ENCODE measurements at regions not wholly inside any gene's neighbourhood (a gene's known extent, or its start where the extent isn't known, plus 50 kb on each side); places are given as distances from the start of the nearest gene placed in this dataset.

- TF ChIP-seq POLR2A (IDR thresholded peaks at IDR 0.05) = no peak
- TF ChIP-seq CTCF (IDR thresholded peaks at IDR 0.05) = no peak
Measured at GRCh38 chr10:6680735-6681134, 100.7 kb upstream of the PRKCQ start.

Measured in esophagus squamous epithelium (tissue), 4 donors.